Adrenal gland (tissue), 9 donors: ENCODE measurements at regions not wholly inside any gene's neighbourhood (a gene's known extent, or its start where the extent isn't known, plus 50 kb on each side); places are given as distances from the start of the nearest gene placed in this dataset.

Experiments
- DNase-seq, 7 donors: peaks; one replicate each; pipeline ENCODE4 v3.0.0-alpha.2; 2019 to 2020
- H3K27ac ChIP-seq, 5 donors: fragments of 200-600 bp; sonication (generic) in 4 of 5; 1 replicate in 3 of 5; 2 replicates in 2 of 5; pipeline versions ENCODE4 v1.5.1 to v1.8.0; 2016 to 2020; ENCODE audit warnings: mild to moderate bottlenecking in 1 of 5
- H3K27me3 ChIP-seq: fragments of 200-600 bp; 2 replicates; pipeline ENCODE4 v1.8.0; 2021
- H3K36me3 ChIP-seq, 2 donors: fragments of 200-600 bp; replicated peaks in 1 of 2; 1 replicate in 1 of 2; 2 replicates in 1 of 2; pipeline versions ENCODE4 v1.5.1 to v1.8.0; 2018 to 2022
- H3K4me1 ChIP-seq, 2 donors: fragments of 200-600 bp; replicated peaks in 1 of 2; 1 replicate in 1 of 2; 2 replicates in 1 of 2; pipeline versions ENCODE4 v1.5.1 to v1.8.0; 2018 to 2021
- H3K4me3 ChIP-seq, 4 donors: fragments of 200-600 bp; sonication (generic) in 3 of 4; one replicate each; pipeline ENCODE4 v1.5.1; 2016 to 2018
- H3K9me3 ChIP-seq, 3 donors: fragments of 200-600 bp; sonication (generic) in 1 of 3; replicated peaks in 1 of 3; 1 replicate in 2 of 3; 2 replicates in 1 of 3; pipeline versions ENCODE4 v1.5.1 to v1.8.0; 2016 to 2021
- POLR2A ChIP-seq, 2 donors: fragments of 450-650 bp; IDR thresholded peaks; one replicate each; pipeline ENCODE4 v1.6.1; 2017; ENCODE audit warnings: antibody characterized with exemption in 2 of 2, mild to moderate bottlenecking in 2 of 2, moderate library complexity in 1 of 2
- WGBS, 4 donors: extraction: QIAGEN DNeasy Blood & Tissue Kit in 2 of 4; methylation state at CpG; one replicate each; pipeline versions ENCODE4 v1.1.5 to v1.1.7; 2013 to 2017; 5-methylcytosine and 5-hydroxymethylcytosine counted together
- intact Hi-C, 2 donors: fragments of 100-400 bp; cut with DNase I; formaldehyde crosslinking; loops; one replicate each; pipeline versions ENCODE4 v1.14.1 to v1.15.0; 2022 to 2023
- TF ChIP-seq, protein P1 (sequence below), 6 experiments: fragments of 450-650 bp in 4 of 6; fragments of 200-600 bp in 2 of 6; sonication (generic) in 1 of 6; IDR thresholded peaks; 1 replicate in 5 of 6; 2 replicates in 1 of 6; pipeline versions ENCODE4 v1.5.1 to v1.8.0; 2016 to 2021; ENCODE audit warnings: antibody characterized with exemption in 6 of 6, mild to moderate bottlenecking in 2 of 6, moderate library complexity in 1 of 6
- donor health status: healthy with polysubstance abuse.
- donor health status: Bipolar disorder and iron deficiency.
- donor health status: DM: yes; HTN: yes; CAD: no.
- donor health status: DM: no; HTN: no; CAD: no.
- donor health status: DM: no; HTN: no; CAD: no.

- WGBS, 4 donors, result 90 to 92% (median 91%) methylated on average over 19 of the region's 19 CpGs
- DNase-seq, result no peak
- H3K27ac ChIP-seq, result no peak overlapping the region
- H3K9me3 ChIP-seq, result no peaks in the 10 kb centered on the region
- no peaks in the 10 kb centered on the region for H3K27me3 ChIP-seq
- intact Hi-C loops, result no loop called here
- H3K4me1 ChIP-seq, result no peaks in the 10 kb centered on the region
- no peak overlapping the region for H3K4me3 ChIP-seq
- no peaks in the 10 kb centered on the region for H3K36me3 ChIP-seq
- TF ChIP-seq, protein P1, sequence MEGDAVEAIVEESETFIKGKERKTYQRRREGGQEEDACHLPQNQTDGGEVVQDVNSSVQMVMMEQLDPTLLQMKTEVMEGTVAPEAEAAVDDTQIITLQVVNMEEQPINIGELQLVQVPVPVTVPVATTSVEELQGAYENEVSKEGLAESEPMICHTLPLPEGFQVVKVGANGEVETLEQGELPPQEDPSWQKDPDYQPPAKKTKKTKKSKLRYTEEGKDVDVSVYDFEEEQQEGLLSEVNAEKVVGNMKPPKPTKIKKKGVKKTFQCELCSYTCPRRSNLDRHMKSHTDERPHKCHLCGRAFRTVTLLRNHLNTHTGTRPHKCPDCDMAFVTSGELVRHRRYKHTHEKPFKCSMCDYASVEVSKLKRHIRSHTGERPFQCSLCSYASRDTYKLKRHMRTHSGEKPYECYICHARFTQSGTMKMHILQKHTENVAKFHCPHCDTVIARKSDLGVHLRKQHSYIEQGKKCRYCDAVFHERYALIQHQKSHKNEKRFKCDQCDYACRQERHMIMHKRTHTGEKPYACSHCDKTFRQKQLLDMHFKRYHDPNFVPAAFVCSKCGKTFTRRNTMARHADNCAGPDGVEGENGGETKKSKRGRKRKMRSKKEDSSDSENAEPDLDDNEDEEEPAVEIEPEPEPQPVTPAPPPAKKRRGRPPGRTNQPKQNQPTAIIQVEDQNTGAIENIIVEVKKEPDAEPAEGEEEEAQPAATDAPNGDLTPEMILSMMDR (IDR thresholded peaks at IDR 0.05), result no peak
- no peak for TF ChIP-seq POLR2A (IDR thresholded peaks at IDR 0.05)
Observed at GRCh38 chr1:22365331-22366295, 86.0 kb upstream of the ZBTB40 start.

- TF ChIP-seq POLR2A (IDR thresholded peaks at IDR 0.05), result no peak
- TF ChIP-seq, protein P1 (IDR thresholded peaks at IDR 0.05), result no peak
- WGBS, 4 donors, result 89 to 96% (median 94%) methylated on average over 6 of the region's 6 CpGs
- intact Hi-C loops, result no loop called here
- Histone ChIP-seq H3K4me3 (no peak overlapping the region), H3K27ac (no peak overlapping the region), H3K36me3 (no peaks in the 10 kb centered on the region), H3K4me1 (no peaks in the 10 kb centered on the region), H3K27me3 (no peaks in the 10 kb centered on the region), H3K9me3 (no peaks in the 10 kb centered on the region)
- DNase-seq, result no peak
Observed at GRCh38 chr1:22366346-22366745, 85.3 kb upstream of the ZBTB40 start.

- Histone ChIP-seq H3K4me1 (no peaks in the 10 kb centered on the region), H3K9me3 (no peaks in the 10 kb centered on the region), H3K4me3 (no peak overlapping the region), H3K27ac (no peak overlapping the region), H3K27me3 (no peaks in the 10 kb centered on the region), H3K36me3 (no peaks in the 10 kb centered on the region)
- no peak for DNase-seq
- intact Hi-C loops, result no loop called here
- no peak for TF ChIP-seq POLR2A (IDR thresholded peaks at IDR 0.05)
- TF ChIP-seq, protein P1 (IDR thresholded peaks at IDR 0.05), result no peak
- 89 to 100% (median 90%) methylated on average over 1 of the region's 1 CpG for WGBS, 4 donors
Observed at GRCh38 chr1:22368125-22368524, 83.5 kb upstream of the ZBTB40 start.

- TF ChIP-seq, protein P1 (IDR thresholded peaks at IDR 0.05), result no peak
- no peak for TF ChIP-seq POLR2A (IDR thresholded peaks at IDR 0.05)
- no peaks in the 10 kb centered on the region for H3K27me3 ChIP-seq
- no peak for DNase-seq
- H3K9me3 ChIP-seq, result no peaks in the 10 kb centered on the region
- H3K36me3 ChIP-seq, result no peaks in the 10 kb centered on the region
- WGBS, 4 donors, result 67 to 74% (median 69%) methylated on average over 9 to 11 of the region's 11 CpGs
- no peaks in the 10 kb centered on the region for H3K4me1 ChIP-seq
- no peak overlapping the region for H3K4me3 ChIP-seq
- no peak overlapping the region for H3K27ac ChIP-seq
- intact Hi-C loops, result no loop called here
Observed at GRCh38 chr1:22369294-22370189, 82.1 kb upstream of the ZBTB40 start.
